HCEC 1CT (cell line): ENCODE measurements at regions not wholly inside any gene's neighbourhood (a gene's known extent, or its start where the extent isn't known, plus 50 kb on each side); places are given as distances from the start of the nearest gene placed in this dataset.
A peak's percentile ranks its signal among the peaks of the same experiment; 100 is the strongest.

ENCODE experiments used
- DNase-seq: peaks from one replicate; pipeline ENCODE4 v3.0.0-alpha.2; 2017

DNA sequence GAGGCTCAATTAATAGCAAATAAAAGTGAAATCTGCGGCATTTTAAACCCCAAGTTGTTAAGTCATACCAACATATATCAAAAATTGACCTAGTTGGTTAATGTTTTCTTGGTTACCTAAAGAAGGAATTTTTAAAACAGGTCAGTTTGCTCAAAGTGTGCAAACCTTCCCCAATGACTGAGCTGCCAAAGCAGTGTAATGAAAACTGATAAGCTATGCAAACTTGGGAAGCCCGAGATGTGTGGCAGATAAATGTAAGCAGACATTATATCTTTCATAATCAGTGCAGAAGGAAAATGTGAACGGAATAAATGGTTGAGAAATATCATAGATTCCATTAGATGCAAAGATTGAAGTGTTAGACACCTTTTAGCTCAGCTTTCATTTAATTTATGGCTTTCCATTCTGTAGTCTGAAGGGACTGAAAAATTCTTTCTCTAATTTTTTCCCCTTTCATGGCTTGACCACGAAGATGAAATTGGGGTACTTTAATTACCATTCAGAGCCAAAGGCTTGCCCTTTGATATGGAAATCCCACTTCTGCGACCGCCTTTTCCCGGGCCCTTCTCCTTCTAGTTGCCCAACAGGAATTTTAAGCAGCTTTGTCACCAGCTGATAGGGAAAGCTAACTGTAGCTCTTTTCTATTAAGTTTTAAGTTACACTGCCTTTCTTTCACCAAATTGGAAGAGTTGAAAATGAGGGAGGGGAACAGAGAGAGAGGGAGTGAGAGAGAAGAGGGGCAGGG lies 306.6 kb upstream of the SOX5 start:
- no peak for DNase-seq

DNA sequence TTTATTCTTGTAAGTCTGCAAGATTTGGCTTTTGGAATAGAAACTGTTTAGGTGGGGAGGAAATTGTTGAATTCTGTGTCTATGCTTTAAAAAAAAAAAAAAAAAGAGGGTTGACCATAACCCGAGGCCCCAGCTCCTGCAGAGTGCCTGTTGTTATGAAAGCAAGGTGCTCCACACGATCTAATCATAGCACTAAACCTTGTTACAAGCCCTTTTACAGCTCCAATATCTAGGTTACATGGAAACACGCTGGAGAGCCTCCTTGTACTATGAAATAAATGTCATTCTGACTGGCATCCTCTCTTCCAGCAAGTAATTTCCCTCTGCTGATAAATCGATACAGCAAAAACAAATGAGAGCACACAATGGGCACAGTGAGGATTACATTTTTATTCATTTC lies 303.1 kb upstream of the SOX5 start:
- DNase-seq: no peak

DNA sequence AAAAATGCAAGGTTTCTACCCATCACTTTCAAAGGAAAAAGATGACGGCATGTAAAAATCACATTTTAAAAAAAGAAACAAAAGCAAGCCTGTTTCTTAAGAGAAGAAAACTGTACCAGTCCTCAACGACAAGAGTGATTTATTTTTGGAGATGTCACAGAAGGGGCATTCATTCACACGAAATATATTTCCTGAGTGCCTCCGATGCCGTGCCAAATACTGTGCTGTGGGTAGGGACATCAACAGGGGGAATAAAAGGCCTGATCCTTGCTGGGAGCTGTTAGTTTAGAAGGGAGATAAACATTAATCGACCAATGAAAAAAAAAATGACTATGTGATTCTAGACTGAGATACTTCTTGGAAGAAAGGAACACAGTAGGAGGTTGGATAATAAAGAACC lies 297.5 kb upstream of the SOX5 start:
- no peak for DNase-seq

DNA sequence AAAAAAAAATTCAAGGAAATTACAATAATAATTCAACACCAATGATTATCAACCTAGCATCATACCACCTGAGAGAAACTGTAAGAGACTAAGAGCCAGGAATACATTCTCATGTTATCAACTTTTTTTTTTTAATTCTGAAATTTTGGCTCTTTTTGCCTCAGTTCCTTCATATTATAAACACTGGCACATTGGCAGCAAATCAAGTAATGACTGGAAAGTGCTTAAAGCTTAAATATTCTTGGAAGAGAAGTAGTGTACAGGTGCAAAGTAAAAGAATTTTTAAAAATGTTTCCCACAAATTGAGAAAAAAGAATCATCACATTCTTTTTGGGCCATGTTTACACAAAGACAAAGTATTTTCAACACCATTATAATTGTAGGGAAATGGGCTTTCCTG lies 296.9 kb upstream of the SOX5 start:
- no peak for DNase-seq

DNA sequence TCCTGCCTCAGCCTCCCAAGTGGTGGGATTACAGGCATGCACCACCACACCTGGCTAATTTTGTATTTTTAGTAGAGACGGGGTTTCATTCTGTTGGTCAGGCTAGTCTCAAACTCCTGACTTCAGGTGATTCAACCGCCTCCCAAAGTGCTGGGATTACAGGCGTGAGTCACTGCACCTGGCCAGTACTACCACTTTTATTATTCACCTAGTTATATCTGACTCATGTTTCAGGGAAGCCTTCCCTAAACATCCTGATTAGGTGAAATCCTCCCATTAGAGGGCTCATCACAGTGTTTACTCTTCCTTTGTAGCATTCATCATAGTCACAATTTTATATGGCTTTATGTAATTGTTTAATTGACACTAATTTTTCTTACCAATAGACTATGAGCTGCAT lies 295.3 kb upstream of the SOX5 start:
- no peak for DNase-seq

DNA sequence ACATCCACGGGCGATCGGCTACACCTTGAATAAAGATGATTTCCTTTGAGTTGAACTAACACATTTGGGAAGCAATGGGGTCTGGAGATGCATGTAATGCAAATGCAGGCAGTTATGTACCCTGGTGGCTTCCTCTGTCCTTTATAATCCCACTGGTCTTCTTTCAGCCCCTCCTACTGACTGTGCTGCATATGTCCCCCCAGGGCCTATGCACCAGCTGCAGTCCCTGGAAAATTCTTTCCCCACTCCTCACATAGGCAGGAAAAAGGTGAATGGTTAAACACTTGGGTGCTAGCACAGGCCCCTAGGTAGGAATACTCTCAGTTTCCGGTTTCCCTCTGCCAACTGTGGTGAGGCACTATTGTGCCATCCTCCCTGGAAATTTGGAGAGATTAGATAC lies 294.8 kb upstream of the SOX5 start:
- DNase-seq: no peak

DNA sequence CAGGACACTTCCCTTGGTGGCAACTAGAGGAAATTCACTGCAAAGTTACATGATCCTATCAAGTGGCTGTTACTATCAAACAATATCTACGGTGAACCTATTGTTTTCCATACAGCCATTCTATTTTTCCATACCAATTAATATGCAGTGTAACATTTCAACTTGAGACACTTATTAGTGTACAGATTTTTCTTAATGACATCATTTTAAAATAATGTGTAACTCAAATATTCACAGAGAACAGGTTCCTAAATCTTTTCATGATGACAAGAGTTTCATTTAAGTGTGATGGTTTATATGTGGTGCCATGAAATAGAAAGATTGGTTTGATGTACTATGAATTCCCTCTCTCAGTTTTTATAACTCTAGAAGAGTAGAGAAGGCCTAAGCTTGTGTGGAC lies 291.2 kb upstream of the SOX5 start:
- no peak for DNase-seq

DNA sequence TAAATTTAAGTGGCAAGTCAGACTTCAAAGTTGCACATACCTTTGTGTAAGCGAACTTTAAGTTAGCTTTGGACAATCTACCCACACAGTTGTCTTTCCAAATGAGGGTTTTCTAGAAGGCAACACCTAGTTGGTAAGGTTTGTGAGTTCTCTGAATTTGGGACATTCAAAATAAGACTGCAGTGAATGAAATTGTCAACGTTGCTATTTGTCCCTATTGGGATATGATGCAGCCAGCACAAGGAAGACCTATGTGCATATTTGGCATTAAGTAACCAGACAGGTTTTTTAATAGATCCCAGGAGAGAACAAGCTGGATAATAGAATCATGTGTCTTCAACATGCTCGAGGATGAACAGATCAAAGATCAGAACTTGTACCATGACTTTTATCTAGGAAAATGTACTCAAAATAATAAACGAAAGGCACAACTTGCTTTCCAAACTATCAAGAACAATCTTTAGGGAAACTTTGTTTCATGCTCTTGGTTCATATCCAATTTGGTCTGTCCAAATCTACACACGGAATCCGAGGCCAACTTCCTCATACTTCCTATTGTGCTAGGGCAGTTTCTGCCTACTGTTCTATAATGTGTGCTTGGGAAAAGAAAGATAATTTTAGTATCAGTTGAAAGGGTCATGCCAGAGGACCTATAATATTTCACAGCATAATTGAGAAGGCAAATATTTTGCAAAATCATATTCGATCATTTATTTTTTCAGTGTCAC lies 284.2 kb upstream of the SOX5 start:
- DNase-seq: no peak

DNA sequence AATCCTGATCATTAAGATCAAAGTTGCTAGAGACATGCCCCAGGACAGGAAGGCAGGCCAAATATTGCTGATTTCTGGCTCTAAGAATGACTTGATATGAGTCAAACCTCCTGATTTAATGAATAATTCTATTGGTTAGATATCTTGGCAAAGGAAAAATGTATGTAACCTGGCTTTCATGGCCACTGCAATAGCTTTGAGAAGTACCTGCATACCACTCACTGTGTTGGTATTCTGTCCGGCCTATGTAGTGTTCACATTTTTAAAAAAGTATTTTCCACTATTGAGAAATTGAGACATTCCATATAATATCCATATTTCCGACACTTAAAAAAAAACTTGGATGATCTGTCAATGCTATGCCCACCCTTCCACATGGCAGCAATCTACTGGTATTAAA lies 283.1 kb upstream of the SOX5 start:
- DNase-seq: no peak

DNA sequence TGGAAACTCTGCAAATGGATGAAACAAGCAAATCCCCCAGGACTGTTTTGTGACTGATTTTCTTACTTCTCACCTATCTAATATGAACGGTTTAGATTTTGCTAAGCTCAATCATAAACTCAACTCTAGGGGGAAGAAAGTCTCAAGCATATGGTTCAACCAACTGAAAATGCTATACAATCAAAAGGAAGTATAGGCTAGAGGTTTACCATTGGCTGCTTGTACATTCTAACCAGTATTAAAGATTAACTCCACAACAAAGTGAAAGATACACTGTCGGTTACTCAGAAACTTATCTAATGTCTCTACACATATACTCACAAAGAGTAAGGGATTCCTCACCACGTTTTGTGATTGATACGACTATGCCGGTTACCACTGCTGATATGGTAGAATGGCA lies 281.8 kb upstream of the SOX5 start:
- no peak for DNase-seq

DNA sequence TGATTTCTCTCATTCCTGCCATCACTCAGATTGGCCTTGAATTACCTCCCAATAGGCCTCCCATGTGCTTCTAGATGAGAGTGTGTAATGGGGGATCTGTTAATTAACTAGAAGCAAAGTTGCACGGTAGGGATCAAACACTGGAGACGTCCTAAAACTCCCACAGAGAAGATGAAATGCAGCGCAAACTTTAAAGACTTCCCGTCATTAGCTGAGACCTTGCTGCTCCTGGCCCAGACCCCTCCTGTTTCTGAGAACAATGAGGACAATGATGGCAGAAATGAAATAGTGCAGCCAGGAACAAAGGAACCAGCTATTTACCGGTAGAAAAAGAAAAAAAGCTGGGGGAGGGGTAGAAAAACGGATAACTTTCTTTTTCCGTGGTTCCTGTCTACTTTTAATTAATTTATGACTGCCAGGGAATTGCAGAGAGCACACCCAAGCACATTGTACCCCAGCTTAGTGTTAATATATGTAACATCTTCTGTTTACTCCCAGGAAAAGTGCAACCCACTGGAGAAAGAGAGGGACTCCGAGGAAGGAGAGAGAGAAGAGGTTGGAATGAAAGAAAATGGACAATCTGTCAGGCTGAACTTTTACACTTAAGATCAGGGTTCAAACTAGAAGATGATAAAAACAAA lies 280.7 kb upstream of the SOX5 start:
- DNase-seq: no peak

DNA sequence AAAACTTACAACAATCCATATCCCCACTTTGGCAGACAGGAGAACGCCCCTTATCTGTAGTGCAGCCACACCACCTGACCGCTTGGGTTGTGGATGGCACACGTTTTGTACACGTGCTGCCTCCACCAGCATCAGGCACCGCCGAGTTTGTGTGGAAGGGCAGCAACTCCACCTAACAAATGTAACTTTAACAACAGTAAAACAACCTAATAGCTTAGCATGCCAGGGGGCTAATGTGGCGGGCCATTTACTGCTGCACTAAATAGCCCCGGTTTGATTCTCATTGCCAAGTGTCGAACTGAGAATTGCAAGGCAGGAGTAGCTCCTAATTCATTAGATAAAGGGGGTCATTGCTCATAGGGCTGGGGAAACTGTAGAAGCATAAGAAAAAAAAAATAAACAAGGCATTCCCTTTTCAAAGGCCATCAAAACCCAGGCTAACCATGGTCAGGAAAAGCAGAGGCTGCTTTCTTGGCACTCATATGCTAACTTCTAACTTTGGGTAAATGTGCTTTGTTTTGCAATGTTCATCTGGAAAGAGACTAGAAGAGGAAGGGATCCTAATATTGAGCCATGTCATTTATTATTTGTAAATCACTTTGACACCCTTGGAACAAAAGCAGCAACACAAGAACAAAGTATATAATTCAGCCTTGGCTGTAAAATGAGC lies 279.7 kb upstream of the SOX5 start:
- no peak for DNase-seq

DNA sequence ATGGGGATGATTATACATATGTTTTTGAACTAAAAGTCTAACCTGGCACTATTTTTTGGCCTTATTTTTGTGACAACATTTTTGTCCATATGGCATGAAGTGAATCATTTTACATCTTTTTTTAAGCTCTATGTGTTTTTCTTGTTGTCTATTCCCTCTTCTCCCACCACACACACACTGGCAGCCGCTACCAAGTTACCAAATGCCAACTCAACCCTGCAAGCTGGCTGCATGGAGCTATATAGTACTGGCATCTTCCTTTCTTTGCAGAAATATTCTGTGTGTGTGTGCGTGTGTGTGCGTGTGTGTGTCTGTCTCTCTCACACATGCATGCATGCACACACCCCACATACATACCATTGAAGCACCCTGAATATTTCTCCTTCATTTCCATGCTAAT lies 278.9 kb upstream of the SOX5 start:
- DNase-seq: no peak

DNA sequence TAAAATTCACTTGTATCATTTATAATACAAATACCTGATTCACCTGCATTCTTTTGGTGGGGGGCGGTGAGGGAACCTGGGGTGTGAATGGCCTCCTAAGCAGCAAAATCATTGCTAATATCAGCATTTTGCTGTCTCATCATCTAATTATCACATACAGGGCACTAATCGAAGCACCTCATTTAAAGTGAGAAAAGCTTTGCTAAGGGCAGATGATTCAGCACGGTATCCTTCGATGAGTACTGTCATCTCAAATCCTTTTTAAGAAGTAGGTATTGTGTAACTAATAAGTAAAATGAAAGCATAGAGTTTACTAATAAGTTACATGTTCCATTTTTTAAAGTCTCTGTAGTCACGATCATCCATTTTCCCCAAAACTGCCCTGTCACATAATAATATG lies 278.1 kb upstream of the SOX5 start:
- DNase-seq: no peak

DNA sequence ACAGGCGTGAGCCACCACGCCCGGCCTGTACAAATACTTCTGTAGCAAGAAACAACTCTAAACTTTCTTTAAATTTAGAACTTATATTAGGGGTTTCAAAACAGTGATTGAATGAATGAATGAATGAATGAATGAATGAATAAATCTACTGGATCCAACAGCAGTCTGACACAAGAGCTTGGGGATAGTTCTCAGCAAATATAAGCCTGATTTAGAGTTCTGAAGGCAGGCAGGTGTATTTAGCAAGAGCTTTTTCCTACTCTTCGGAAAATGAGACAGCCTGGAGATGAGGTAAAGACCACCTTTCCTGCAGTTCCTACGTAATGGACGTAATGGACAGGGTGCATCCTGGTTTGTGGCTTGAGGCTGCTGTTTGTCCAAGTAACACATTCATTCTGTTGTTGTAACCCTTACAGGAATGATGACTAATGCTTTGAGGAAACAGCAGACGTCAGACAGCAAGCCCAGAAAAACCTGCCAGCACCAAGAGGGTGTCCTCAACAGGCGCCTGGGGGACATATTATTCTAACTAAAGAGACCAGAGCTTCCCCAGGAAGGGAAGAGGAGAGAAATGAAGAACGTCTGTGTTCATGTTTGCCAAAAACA lies 277.4 kb upstream of the SOX5 start:
- DNase-seq: peak; percentile 89

DNA sequence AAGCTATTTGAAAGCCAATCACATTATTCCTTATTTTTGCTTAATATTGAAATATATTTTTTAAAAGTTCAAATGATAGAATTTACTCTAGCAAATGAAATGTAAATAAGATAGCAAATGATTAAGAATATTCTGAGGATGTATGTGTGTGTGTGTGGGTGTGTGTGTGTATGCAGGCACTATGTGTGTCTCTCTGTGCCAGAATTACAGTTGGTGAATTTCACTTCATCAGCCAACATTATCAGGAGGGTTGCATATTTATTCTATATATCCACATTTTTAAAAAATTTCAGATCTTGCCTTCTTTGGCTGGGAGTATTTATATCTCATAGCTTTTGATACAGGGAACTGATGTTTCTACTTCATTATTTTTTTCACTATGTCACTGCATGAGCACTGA lies 274.9 kb upstream of the SOX5 start:
- DNase-seq: no peak

DNA sequence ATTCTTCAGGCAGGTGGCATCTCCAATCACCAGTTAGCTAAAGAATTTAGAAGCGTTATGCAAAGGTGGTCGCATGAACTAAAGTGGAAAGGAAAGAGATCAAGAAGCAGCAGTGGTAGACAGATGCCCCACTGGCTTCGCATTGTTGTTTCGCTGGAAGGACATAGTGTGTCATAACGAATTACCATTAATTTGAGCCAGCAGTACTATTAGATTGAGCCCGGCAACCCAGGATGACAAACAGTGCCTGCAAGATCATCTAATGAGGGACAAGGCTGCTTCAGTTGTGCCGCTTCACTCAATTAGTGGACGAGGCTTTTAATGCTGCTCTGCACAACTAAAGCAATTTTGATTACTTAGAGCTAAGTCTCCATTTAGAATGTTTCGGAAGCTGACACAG lies 274.5 kb upstream of the SOX5 start:
- DNase-seq: no peak

DNA sequence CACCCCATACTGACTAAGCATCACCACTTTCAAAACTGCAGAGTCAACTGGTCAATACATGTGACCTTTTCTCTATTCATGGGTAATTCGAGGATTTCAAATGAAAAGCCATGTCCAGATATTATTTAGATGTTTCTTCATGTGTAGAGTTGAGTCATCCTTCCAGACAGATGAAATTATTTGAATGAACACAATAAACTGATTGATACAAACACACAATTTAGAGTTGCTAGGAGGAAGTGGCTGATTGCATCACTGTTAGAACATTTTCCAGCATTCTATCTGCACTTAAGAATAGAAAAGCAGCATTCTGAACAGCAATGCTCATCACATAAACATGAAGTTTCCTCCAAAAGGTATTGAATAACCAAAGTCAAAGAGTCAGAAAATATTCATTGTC lies 273.5 kb upstream of the SOX5 start:
- peak; percentile 87 for DNase-seq

DNA sequence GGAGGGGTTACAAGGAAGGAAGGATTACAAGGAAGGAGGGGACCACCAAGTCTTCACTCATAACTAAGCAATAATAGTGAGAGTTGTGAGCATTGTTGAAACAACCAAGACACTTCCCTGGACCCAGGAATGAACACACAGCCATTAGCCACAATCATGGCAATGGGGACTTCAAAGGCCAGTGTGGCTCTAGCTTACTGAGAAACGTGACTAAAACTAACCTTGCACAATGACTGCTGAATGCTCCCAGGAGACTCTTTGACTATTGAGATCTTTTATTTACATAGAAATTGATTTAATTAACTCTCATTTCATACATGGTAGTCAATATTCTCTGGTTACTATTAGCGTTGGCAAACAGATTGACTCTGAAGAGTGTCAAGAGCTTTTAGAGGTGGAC lies 263.0 kb upstream of the SOX5 start:
- no peak for DNase-seq

DNA sequence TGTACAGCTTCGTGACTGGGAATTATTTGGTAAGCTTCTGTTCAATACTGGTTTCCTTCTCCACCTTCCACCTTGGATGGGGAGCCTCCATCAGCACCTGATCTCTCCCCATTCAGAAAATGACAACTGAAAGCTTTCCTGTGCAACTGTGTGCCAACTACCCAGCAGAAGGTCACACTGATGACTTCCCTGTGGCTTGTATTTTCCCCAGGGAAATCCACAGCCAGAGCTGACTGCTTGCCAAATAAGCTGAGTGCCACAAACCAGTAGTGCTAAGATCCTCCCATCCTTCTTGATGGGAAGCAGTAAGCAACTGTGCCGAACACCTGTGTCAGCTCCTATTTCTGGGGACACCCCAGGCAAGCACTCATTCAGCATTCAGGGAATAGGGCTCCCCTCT lies 257.2 kb upstream of the SOX5 start:
- no peak for DNase-seq

DNA sequence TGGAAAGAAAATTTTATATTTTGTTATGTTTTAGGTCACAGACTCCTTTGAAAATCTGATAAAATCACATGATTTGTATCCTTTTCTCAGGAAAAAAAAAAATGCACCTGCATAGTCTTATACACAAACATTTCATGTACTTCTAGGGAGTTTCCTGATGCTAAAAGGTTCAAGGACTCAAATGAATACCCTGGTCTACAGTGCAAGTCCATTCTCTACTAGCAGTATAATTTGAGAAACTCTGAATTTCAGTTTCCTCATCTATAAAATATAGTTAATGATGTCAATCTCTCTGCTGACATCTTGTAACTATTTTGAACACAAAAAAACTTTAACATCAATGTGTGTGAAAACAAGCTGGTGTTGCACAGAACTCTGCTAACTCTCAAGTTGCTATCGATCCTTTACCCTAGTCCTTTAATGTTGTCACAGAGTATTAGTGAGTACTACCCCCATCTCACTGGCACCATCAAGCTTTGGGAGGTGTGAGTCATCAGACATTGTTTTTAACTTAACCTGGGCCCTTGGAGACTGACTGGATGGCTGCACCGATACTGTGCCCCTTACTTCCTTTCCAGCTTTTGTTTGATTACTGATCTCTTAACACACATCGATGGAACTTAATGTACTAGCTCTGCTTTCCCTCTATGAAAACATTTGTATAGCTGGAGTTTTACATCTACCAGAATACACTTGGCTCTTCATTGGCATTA lies 251.9 kb upstream of the SOX5 start:
- DNase-seq: no peak

DNA sequence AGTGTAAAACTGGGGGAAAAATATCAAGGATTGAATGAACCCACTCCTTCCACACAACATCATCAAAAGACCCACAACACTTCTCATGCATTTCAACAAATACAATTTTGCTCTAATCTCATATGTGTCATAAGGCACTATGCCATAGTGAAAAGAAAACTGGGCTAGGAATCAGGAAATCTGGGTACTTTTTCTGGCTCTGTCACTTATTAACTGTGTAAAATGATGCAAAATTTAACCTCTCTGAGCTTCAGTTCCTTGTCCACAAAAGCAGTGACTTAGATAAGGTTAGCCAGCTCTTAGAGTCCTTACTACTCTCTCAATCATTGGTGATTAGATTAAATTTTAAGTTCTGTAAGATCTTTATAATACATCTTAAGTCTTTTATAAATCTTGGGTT lies 250.5 kb upstream of the SOX5 start:
- no peak for DNase-seq
